ENCODE measurements at regions not wholly inside any gene's neighbourhood (a gene's known extent, or its start where the extent isn't known, plus 50 kb on each side); places are given as distances from the start of the nearest gene placed in this dataset.
"Not testable (repeated sequence)": the region's sequence is repeated elsewhere in the genome, so short reads cannot be mapped to it uniquely, and the experiment has no call there.

- Mint-ChIP-seq H3K9me3 (peaks cover 12% of the 10 kb centered on the region), H3K27me3 (no peaks in the 10 kb centered on the region), H3K27ac (no peak overlapping the region), H3K4me3 (no peak overlapping the region), H3K4me1 (ENCODE audit: low read depth) (no peaks in the 10 kb centered on the region), H3K36me3 (ENCODE audit: low read depth) (no peaks in the 10 kb centered on the region)
Measured at GRCh38 chr6:114906096-114906495, 563.3 kb upstream of the HS3ST5 start.

GRCh38 chr6:114897536-114897935 lies 554.7 kb upstream of the HS3ST5 start:
- H3K9me3 Mint-ChIP-seq = peaks cover 13% of the 10 kb centered on the region
- no peaks in the 10 kb centered on the region for H3K4me1 Mint-ChIP-seq (ENCODE audit: low read depth)
- H3K36me3 Mint-ChIP-seq (ENCODE audit: low read depth) = no peaks in the 10 kb centered on the region
- no peak overlapping the region for H3K27ac Mint-ChIP-seq
- H3K27me3 Mint-ChIP-seq = no peaks in the 10 kb centered on the region
- no peak overlapping the region for H3K4me3 Mint-ChIP-seq

GRCh38 chr6:114892211-114892610 lies 549.4 kb upstream of the HS3ST5 start:
- H3K27me3 Mint-ChIP-seq = no peaks in the 10 kb centered on the region
- no peaks in the 10 kb centered on the region for H3K36me3 Mint-ChIP-seq (ENCODE audit: low read depth)
- H3K9me3 Mint-ChIP-seq = peaks cover 3% of the 10 kb centered on the region
- no peak overlapping the region for H3K4me3 Mint-ChIP-seq
- H3K27ac Mint-ChIP-seq = no peak overlapping the region
- H3K4me1 Mint-ChIP-seq (ENCODE audit: low read depth) = no peaks in the 10 kb centered on the region

GRCh38 chr6:114888241-114888640 lies 545.4 kb upstream of the HS3ST5 start:
- no peaks in the 10 kb centered on the region for H3K4me1 Mint-ChIP-seq (ENCODE audit: low read depth)
- no peaks in the 10 kb centered on the region for H3K9me3 Mint-ChIP-seq
- H3K36me3 Mint-ChIP-seq (ENCODE audit: low read depth) = no peaks in the 10 kb centered on the region
- no peak overlapping the region for H3K27ac Mint-ChIP-seq
- H3K4me3 Mint-ChIP-seq = no peak overlapping the region
- no peaks in the 10 kb centered on the region for H3K27me3 Mint-ChIP-seq

- no peaks in the 10 kb centered on the region for H3K27me3 Mint-ChIP-seq
- no peaks in the 10 kb centered on the region for H3K9me3 Mint-ChIP-seq
- H3K4me1 Mint-ChIP-seq (ENCODE audit: low read depth) = no peaks in the 10 kb centered on the region
- H3K4me3 Mint-ChIP-seq = no peak overlapping the region
- no peaks in the 10 kb centered on the region for H3K36me3 Mint-ChIP-seq (ENCODE audit: low read depth)
- no peak overlapping the region for H3K27ac Mint-ChIP-seq
Measured at GRCh38 chr6:114886670-114887436, 544.0 kb upstream of the HS3ST5 start.

GRCh38 chr6:114879693-114880092 lies 536.9 kb upstream of the HS3ST5 start:
- no peaks in the 10 kb centered on the region for H3K4me1 Mint-ChIP-seq (ENCODE audit: low read depth)
- no peak overlapping the region for H3K4me3 Mint-ChIP-seq
- H3K36me3 Mint-ChIP-seq (ENCODE audit: low read depth) = no peaks in the 10 kb centered on the region
- no peaks in the 10 kb centered on the region for H3K27me3 Mint-ChIP-seq
- no peaks in the 10 kb centered on the region for H3K9me3 Mint-ChIP-seq
- H3K27ac Mint-ChIP-seq = no peak overlapping the region

- Mint-ChIP-seq H3K27me3 (no peaks in the 10 kb centered on the region), H3K27ac (no peak overlapping the region), H3K9me3 (no peaks in the 10 kb centered on the region), H3K4me3 (no peak overlapping the region), H3K36me3 (ENCODE audit: low read depth) (no peaks in the 10 kb centered on the region), H3K4me1 (ENCODE audit: low read depth) (no peaks in the 10 kb centered on the region)
Measured at GRCh38 chr6:114878091-114878490, 535.3 kb upstream of the HS3ST5 start.

GRCh38 chr6:114874410-114874809 lies 531.6 kb upstream of the HS3ST5 start:
- Mint-ChIP-seq H3K27me3 (no peaks in the 10 kb centered on the region), H3K4me3 (no peak overlapping the region), H3K9me3 (no peaks in the 10 kb centered on the region), H3K4me1 (ENCODE audit: low read depth) (no peaks in the 10 kb centered on the region), H3K36me3 (ENCODE audit: low read depth) (no peaks in the 10 kb centered on the region), H3K27ac (no peak overlapping the region)

- not testable (repeated sequence) for H3K36me3 Mint-ChIP-seq (ENCODE audit: low read depth); H3K27me3 Mint-ChIP-seq; H3K27ac Mint-ChIP-seq; H3K4me1 Mint-ChIP-seq (ENCODE audit: low read depth); H3K4me3 Mint-ChIP-seq
- H3K9me3 Mint-ChIP-seq = peaks cover 15% of the 10 kb centered on the region
Measured at GRCh38 chr6:114865506-114865905, 522.7 kb upstream of the HS3ST5 start.

- H3K27ac Mint-ChIP-seq = no peak overlapping the region
- H3K27me3 Mint-ChIP-seq = no peaks in the 10 kb centered on the region
- H3K9me3 Mint-ChIP-seq = peaks cover 18% of the 10 kb centered on the region
- H3K4me1 Mint-ChIP-seq (ENCODE audit: low read depth) = no peaks in the 10 kb centered on the region
- H3K4me3 Mint-ChIP-seq = no peak overlapping the region
- no peaks in the 10 kb centered on the region for H3K36me3 Mint-ChIP-seq (ENCODE audit: low read depth)
Measured at GRCh38 chr6:114863610-114864009, 520.8 kb upstream of the HS3ST5 start.

GRCh38 chr6:114862819-114863218 lies 520.0 kb upstream of the HS3ST5 start:
- no peak overlapping the region for H3K4me3 Mint-ChIP-seq
- no peaks in the 10 kb centered on the region for H3K27me3 Mint-ChIP-seq
- H3K4me1 Mint-ChIP-seq (ENCODE audit: low read depth) = no peaks in the 10 kb centered on the region
- H3K36me3 Mint-ChIP-seq (ENCODE audit: low read depth) = no peaks in the 10 kb centered on the region
- no peak overlapping the region for H3K27ac Mint-ChIP-seq
- peaks cover 18% of the 10 kb centered on the region for H3K9me3 Mint-ChIP-seq

- Mint-ChIP-seq H3K9me3 (peaks cover 18% of the 10 kb centered on the region), H3K27me3 (no peaks in the 10 kb centered on the region), H3K4me3 (no peak overlapping the region), H3K4me1 (ENCODE audit: low read depth) (no peaks in the 10 kb centered on the region), H3K36me3 (ENCODE audit: low read depth) (no peaks in the 10 kb centered on the region), H3K27ac (no peak overlapping the region)
Measured at GRCh38 chr6:114862064-114862463, 519.2 kb upstream of the HS3ST5 start.

- Mint-ChIP-seq H3K9me3 (peaks cover 17% of the 10 kb centered on the region), H3K27ac (no peak overlapping the region)
Measured at GRCh38 chr6:114844359-114844758, 501.5 kb upstream of the HS3ST5 start.

GRCh38 chr6:114839019-114839418 lies 496.2 kb upstream of the HS3ST5 start:
- Mint-ChIP-seq H3K4me3 (no peak overlapping the region), H3K27ac (no peak overlapping the region), H3K27me3 (no peaks in the 10 kb centered on the region), H3K9me3 (peaks cover 9% of the 10 kb centered on the region), H3K4me1 (ENCODE audit: low read depth) (no peaks in the 10 kb centered on the region), H3K36me3 (ENCODE audit: low read depth) (no peaks in the 10 kb centered on the region)

More at GRCh38 chr6:114844359-114844758, 501.5 kb upstream of the HS3ST5 start:
- H3K27me3 Mint-ChIP-seq = no peaks in the 10 kb centered on the region
- no peak overlapping the region for H3K4me3 Mint-ChIP-seq
- H3K4me1 Mint-ChIP-seq (ENCODE audit: low read depth) = no peaks in the 10 kb centered on the region
- H3K36me3 Mint-ChIP-seq (ENCODE audit: low read depth) = no peaks in the 10 kb centered on the region

GRCh38 chr6:114833211-114833610 lies 490.4 kb upstream of the HS3ST5 start:
- Mint-ChIP-seq H3K27ac (no peak overlapping the region), H3K27me3 (no peaks in the 10 kb centered on the region), H3K4me3 (no peak overlapping the region), H3K4me1 (ENCODE audit: low read depth) (no peaks in the 10 kb centered on the region), H3K36me3 (ENCODE audit: low read depth) (no peaks in the 10 kb centered on the region), H3K9me3 (peaks cover 7% of the 10 kb centered on the region)

GRCh38 chr6:114830515-114830914 lies 487.7 kb upstream of the HS3ST5 start:
- no peaks in the 10 kb centered on the region for H3K27me3 Mint-ChIP-seq
- H3K9me3 Mint-ChIP-seq = peaks cover 7% of the 10 kb centered on the region
- H3K4me1 Mint-ChIP-seq (ENCODE audit: low read depth) = no peaks in the 10 kb centered on the region
- no peaks in the 10 kb centered on the region for H3K36me3 Mint-ChIP-seq (ENCODE audit: low read depth)
- no peak overlapping the region for H3K27ac Mint-ChIP-seq
- no peak overlapping the region for H3K4me3 Mint-ChIP-seq

All from stimulated activated naive CD8-positive, alpha-beta T cell treated with anti-CD3 and anti-CD28 coated beads, Interleukin-15, Interleukin-2, amounts not matched to agents 100 ng/mL and 50 ng/mL, for 24 hours (primary cell).